ENCODE measurements at regions not wholly inside any gene's neighbourhood (a gene's known extent, or its start where the extent isn't known, plus 50 kb on each side); places are given as distances from the start of the nearest gene placed in this dataset.

- Histone ChIP-seq H4K20me1 (ENCODE audit: insufficient read depth, low read length, poor library complexity, severe bottlenecking) (no peaks in the 10 kb centered on the region), H3K9ac (ENCODE audit: low read depth, low read length, poor library complexity, severe bottlenecking) (no peak overlapping the region), H3K4me2 (ENCODE audit: low read depth, low read length, poor library complexity, severe bottlenecking) (no peak overlapping the region), H3K79me2 (ENCODE audit: insufficient read depth, low read length) (no peaks in the 10 kb centered on the region), H3K4me3 (ENCODE audit: low read length, poor library complexity, severe bottlenecking) (no peak overlapping the region), H2AFZ (ENCODE audit: low read length) (no peak overlapping the region), H3K27me3 (ENCODE audit: insufficient read depth, low read length, poor library complexity, severe bottlenecking) (no peaks in the 10 kb centered on the region), H3K4me1 (ENCODE audit: insufficient read depth, low read length, poor library complexity, severe bottlenecking) (no peaks in the 10 kb centered on the region), H3K9me2 (replicated peaks; ENCODE audit: low read depth, low read length) (no peaks in the 10 kb centered on the region), H3K36me3 (ENCODE audit: insufficient read depth, low read length) (no peaks in the 10 kb centered on the region), H3K9me3 (ENCODE audit: insufficient read depth, low read depth, low read length) (no peaks in the 10 kb centered on the region), H3F3A (ENCODE audit: low read depth) (no peaks in the 10 kb centered on the region)
- no peak for TF ChIP-seq EZH2phosphoT487 (IDR thresholded peaks at IDR 0.05; ENCODE audit: borderline replicate concordance)
- TF ChIP-seq, protein P1, sequence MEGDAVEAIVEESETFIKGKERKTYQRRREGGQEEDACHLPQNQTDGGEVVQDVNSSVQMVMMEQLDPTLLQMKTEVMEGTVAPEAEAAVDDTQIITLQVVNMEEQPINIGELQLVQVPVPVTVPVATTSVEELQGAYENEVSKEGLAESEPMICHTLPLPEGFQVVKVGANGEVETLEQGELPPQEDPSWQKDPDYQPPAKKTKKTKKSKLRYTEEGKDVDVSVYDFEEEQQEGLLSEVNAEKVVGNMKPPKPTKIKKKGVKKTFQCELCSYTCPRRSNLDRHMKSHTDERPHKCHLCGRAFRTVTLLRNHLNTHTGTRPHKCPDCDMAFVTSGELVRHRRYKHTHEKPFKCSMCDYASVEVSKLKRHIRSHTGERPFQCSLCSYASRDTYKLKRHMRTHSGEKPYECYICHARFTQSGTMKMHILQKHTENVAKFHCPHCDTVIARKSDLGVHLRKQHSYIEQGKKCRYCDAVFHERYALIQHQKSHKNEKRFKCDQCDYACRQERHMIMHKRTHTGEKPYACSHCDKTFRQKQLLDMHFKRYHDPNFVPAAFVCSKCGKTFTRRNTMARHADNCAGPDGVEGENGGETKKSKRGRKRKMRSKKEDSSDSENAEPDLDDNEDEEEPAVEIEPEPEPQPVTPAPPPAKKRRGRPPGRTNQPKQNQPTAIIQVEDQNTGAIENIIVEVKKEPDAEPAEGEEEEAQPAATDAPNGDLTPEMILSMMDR (conservative IDR thresholded peaks at IDR 0.05; ENCODE audit: low read length) = no peak
Observed at GRCh38 chr17:71486261-71486660, 634.6 kb upstream of the SOX9 start.

DNA sequence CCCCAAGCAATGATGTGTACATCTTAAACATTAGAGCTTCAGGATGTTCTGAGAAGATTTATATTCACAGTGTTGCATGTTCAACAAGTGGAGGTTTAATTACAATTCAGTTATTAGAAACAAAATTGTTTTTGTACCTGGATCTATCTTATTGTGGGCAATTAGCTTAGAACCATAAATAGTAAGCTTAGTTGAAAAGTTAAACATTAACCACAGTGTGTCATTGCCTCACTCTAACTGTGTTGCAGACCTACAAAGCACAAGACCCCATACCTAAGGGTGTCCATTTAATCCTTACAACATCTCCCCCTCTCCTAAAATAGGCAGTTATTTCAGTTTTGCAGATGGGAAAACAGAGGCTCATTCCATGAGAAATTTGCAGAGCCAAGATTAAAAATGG, 632.0 kb upstream of the SOX9 start:
- no peaks in the 10 kb centered on the region for H3F3A ChIP-seq (ENCODE audit: low read depth)
- H3K9me3 ChIP-seq (ENCODE audit: insufficient read depth, low read depth, low read length) = no peaks in the 10 kb centered on the region
- no peak overlapping the region for H3K4me2 ChIP-seq (ENCODE audit: low read depth, low read length, poor library complexity, severe bottlenecking)
- H3K4me3 ChIP-seq (ENCODE audit: low read length, poor library complexity, severe bottlenecking) = no peak overlapping the region
- no peaks in the 10 kb centered on the region for H3K9me2 ChIP-seq (replicated peaks; ENCODE audit: low read depth, low read length)
- H3K36me3 ChIP-seq (ENCODE audit: insufficient read depth, low read length) = no peaks in the 10 kb centered on the region
- no peak overlapping the region for H2AFZ ChIP-seq (ENCODE audit: low read length)
- H3K4me1 ChIP-seq (ENCODE audit: insufficient read depth, low read length, poor library complexity, severe bottlenecking) = no peaks in the 10 kb centered on the region
- no peak for TF ChIP-seq EZH2phosphoT487 (IDR thresholded peaks at IDR 0.05; ENCODE audit: borderline replicate concordance)
- TF ChIP-seq, protein P1 (conservative IDR thresholded peaks at IDR 0.05; ENCODE audit: low read length) = no peak
- H3K79me2 ChIP-seq (ENCODE audit: insufficient read depth, low read length) = no peaks in the 10 kb centered on the region
- no peak overlapping the region for H3K9ac ChIP-seq (ENCODE audit: low read depth, low read length, poor library complexity, severe bottlenecking)
- no peaks in the 10 kb centered on the region for H3K27me3 ChIP-seq (ENCODE audit: insufficient read depth, low read length, poor library complexity, severe bottlenecking)
- no peaks in the 10 kb centered on the region for H4K20me1 ChIP-seq (ENCODE audit: insufficient read depth, low read length, poor library complexity, severe bottlenecking)

DNA sequence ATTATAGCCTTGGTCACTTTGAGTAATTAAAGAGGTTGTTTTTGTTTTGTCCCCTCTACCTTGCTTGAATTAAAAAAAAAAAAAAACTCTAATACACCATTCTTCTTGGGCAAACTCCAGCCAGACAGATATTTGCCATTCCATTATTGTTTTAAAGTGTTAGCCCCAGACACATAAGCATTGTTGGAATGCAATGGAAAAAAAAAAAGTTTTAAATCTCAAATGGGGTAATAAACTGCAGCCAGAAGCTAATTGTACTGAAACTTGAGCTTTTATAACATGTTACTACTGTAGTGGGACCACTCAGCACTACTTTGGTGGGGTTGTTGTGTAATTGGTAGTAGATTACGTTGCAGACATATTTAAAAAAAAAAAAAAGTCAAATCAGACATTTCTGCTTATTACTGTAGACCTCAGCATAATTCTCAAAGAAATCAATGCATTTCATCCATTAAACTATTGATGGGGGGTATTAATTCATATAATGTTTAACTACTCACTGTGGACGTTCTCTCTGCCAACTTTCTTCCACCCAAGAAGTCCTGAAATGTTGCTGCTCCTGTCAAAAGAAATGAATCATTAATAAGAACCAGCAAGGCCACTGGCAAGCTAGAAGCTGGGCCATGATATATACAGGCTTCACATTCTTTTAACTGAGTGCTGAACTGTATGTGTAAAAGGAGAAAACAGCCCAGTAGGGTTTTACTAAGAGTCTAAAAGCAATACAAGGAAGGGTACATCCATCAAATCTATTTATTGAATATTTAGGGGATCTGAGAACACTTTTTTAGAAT, 626.6 kb upstream of the SOX9 start:
- H4K20me1 ChIP-seq (ENCODE audit: insufficient read depth, low read length, poor library complexity, severe bottlenecking) = no peaks in the 10 kb centered on the region
- H3K79me2 ChIP-seq (ENCODE audit: insufficient read depth, low read length) = no peaks in the 10 kb centered on the region
- no peak overlapping the region for H3K9ac ChIP-seq (ENCODE audit: low read depth, low read length, poor library complexity, severe bottlenecking)
- H3K4me3 ChIP-seq (ENCODE audit: low read length, poor library complexity, severe bottlenecking) = no peak overlapping the region
- TF ChIP-seq, protein P1 (conservative IDR thresholded peaks at IDR 0.05; ENCODE audit: low read length) = no peak
- no peak for TF ChIP-seq EZH2phosphoT487 (IDR thresholded peaks at IDR 0.05; ENCODE audit: borderline replicate concordance)
- H3K9me3 ChIP-seq (ENCODE audit: insufficient read depth, low read depth, low read length) = no peaks in the 10 kb centered on the region
- no peaks in the 10 kb centered on the region for H3F3A ChIP-seq (ENCODE audit: low read depth)
- no peaks in the 10 kb centered on the region for H3K9me2 ChIP-seq (replicated peaks; ENCODE audit: low read depth, low read length)
- H3K4me1 ChIP-seq (ENCODE audit: insufficient read depth, low read length, poor library complexity, severe bottlenecking) = no peaks in the 10 kb centered on the region
- no peak overlapping the region for H3K4me2 ChIP-seq (ENCODE audit: low read depth, low read length, poor library complexity, severe bottlenecking)
- H3K27me3 ChIP-seq (ENCODE audit: insufficient read depth, low read length, poor library complexity, severe bottlenecking) = no peaks in the 10 kb centered on the region
- H2AFZ ChIP-seq (ENCODE audit: low read length) = no peak overlapping the region
- H3K36me3 ChIP-seq (ENCODE audit: insufficient read depth, low read length) = no peaks in the 10 kb centered on the region

Measured in Loucy (cell line).